Hepatocyte (in vitro differentiated cells): ENCODE measurements at regions not wholly inside any gene's neighbourhood (a gene's known extent, or its start where the extent isn't known, plus 50 kb on each side); places are given as distances from the start of the nearest gene placed in this dataset.

Source experiments
- DNase-seq: peaks from one replicate; pipeline ENCODE4 v3.0.0-alpha.2; 2016; ENCODE audit warnings: low spot score
- H2AFZ ChIP-seq: fragments of 200-600 bp; sonication (generic); 2 replicates; pipeline ENCODE4 v1.6.0; 2016; ENCODE audit warnings: antibody characterized with exemption, mild to moderate bottlenecking
- H3K27ac ChIP-seq: fragments of 200-600 bp; sonication (generic); 2 replicates; pipeline ENCODE4 v1.5.1; 2016; ENCODE audit warnings: mild to moderate bottlenecking
- H3K27me3 ChIP-seq: fragments of 200-600 bp; sonication (generic); 2 replicates; pipeline ENCODE4 v1.6.1; 2016
- H3K36me3 ChIP-seq: fragments of 200-600 bp; sonication (generic); replicated peaks from 2 replicates; pipeline ENCODE4 v1.5.1; 2016; ENCODE audit warnings: low read depth; ENCODE audit not compliant: insufficient read depth
- H3K4me1 ChIP-seq: fragments of 200-600 bp; sonication (generic); 2 replicates; pipeline ENCODE4 v1.5.1; 2016; ENCODE audit warnings: mild to moderate bottlenecking, moderate library complexity; ENCODE audit not compliant: insufficient read depth
- H3K4me2 ChIP-seq: fragments of 200-600 bp; sonication (generic); 2 replicates; pipeline ENCODE4 v1.6.0; 2016
- H3K4me3 ChIP-seq: fragments of 200-600 bp; sonication (generic); 2 replicates; pipeline ENCODE4 v1.5.1; 2016; ENCODE audit warnings: mild to moderate bottlenecking
- H3K79me2 ChIP-seq: fragments of 200-600 bp; sonication (generic); 2 replicates; pipeline ENCODE4 v1.6.0; 2017; ENCODE audit warnings: mild to moderate bottlenecking
- H3K9me2 ChIP-seq: fragments of 200-600 bp; sonication (generic); replicated peaks from 2 replicates; pipeline ENCODE4 v1.6.0; 2017; ENCODE audit warnings: mild to moderate bottlenecking; ENCODE audit not compliant: insufficient read depth
- H3K9me3 ChIP-seq: fragments of 200-600 bp; sonication (generic); 2 replicates; pipeline ENCODE4 v1.5.1; 2016; ENCODE audit warnings: low read depth, mild to moderate bottlenecking
- H4K20me1 ChIP-seq: fragments of 200-600 bp; sonication (generic); 2 replicates; pipeline ENCODE4 v1.6.0; 2016; ENCODE audit warnings: mild to moderate bottlenecking; ENCODE audit not compliant: insufficient read depth, poor library complexity, severe bottlenecking
- CTCF ChIP-seq: fragments of 200-600 bp; sonication (generic); IDR thresholded peaks from 2 replicates; pipeline ENCODE4 v1.5.1; 2016; ENCODE audit warnings: antibody characterized with exemption, mild to moderate bottlenecking; ENCODE audit not compliant: poor library complexity
- EZH2 ChIP-seq: fragments of 200-600 bp; sonication (generic); IDR thresholded peaks from 2 replicates; pipeline ENCODE4 v1.6.1; 2016; ENCODE audit warnings: antibody characterized with exemption, mild to moderate bottlenecking, borderline replicate concordance
- EZH2phosphoT487 ChIP-seq: fragments of 200-600 bp; sonication (generic); IDR thresholded peaks from one replicate; pipeline ENCODE4 v1.6.1; 2018; ENCODE audit warnings: antibody characterized with exemption, mild to moderate bottlenecking, low read depth, moderate library complexity; ENCODE audit not compliant: unreplicated experiment, severe bottlenecking
- whole genome bisulfite sequencing: methylation state at CpG from one replicate; pipeline ENCODE4 v1.1.6; 2016; ENCODE audit warnings: low lambda C conversion rate; ENCODE audit errors: missing lambda C conversion rate; 5-methylcytosine and 5-hydroxymethylcytosine counted together

DNA sequence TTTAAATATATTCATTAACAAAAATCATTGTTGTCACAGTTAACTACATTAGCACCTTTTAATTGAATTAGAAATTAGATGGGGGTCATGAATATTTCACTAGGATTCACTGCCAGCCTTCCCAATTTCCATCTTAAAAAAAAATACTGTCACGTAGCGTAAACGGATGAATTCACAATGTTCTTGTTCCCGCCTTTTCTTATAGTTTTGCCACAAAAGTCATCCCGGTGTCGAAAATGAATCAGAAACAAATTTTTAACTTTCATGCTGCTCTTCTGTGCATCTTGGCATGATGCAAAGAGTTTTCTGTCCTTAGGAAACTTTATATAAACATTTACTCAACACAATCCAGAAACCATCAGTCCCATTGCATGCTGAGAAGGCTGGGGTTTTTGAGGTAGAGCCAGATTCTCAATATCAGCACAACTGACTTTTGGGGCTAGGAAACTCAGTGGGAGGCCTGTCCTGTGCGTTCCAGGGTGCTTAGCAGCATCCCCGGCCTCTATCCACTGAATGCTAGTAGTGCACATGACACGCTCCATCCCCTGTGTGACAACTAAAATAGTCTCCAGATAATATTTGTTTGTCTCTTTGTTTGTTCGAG, 252.9 kb upstream of the XYLT1 start:
- TF ChIP-seq CTCF, result no peak
- TF ChIP-seq EZH2, result no peak
- no peak for TF ChIP-seq EZH2phosphoT487
- Histone ChIP-seq H3K27ac (no peak overlapping the region), H3K79me2 (no peaks in the 10 kb centered on the region), H2AFZ (no peak overlapping the region), H3K4me2 (no peak overlapping the region), H3K36me3 (no peaks in the 10 kb centered on the region), H3K4me1 (no peaks in the 10 kb centered on the region), H3K27me3 (no peaks in the 10 kb centered on the region), H3K4me3 (no peak overlapping the region), H4K20me1 (no peaks in the 10 kb centered on the region), H3K9me3 (no peaks in the 10 kb centered on the region), H3K9me2 (no peaks in the 10 kb centered on the region)
- no peak for DNase-seq
- WGBS, result 80% methylated on average over 10 of the region's 10 CpGs

DNA sequence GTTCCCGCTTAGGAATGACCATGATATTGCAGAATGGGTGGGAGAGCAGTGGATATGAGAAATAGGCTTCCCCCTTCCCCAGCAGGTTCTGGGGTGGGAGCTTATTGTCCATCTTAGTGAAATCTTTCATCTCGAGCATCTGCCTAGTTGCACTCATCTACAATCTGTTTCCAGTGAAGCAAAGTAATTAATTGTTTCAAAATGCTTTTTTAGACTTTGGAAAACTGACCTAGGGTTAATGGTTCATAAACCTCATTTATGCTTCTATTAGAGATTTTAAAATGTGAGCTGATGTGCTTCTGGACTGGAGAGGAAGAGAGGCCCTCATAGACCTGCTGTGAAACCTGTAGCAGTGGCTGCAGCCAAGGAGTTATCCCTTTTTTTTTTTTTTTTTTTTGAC, 247.7 kb upstream of the XYLT1 start:
- Histone ChIP-seq H3K79me2 (no peaks in the 10 kb centered on the region), H3K36me3 (no peaks in the 10 kb centered on the region), H3K9me2 (no peaks in the 10 kb centered on the region), H4K20me1 (no peaks in the 10 kb centered on the region), H2AFZ (no peak overlapping the region), H3K4me3 (no peak overlapping the region), H3K4me1 (no peaks in the 10 kb centered on the region), H3K27me3 (no peaks in the 10 kb centered on the region), H3K27ac (no peak overlapping the region), H3K9me3 (no peaks in the 10 kb centered on the region), H3K4me2 (no peak overlapping the region)
- no peak for DNase-seq
- TF ChIP-seq EZH2, result no peak
- TF ChIP-seq CTCF, result no peak
- TF ChIP-seq EZH2phosphoT487, result no peak
- 87% methylated on average over 2 of the region's 2 CpGs for WGBS

GRCh38 chr16:17705847-17706246, 235.1 kb upstream of the XYLT1 start:
- no peaks in the 10 kb centered on the region for H3K9me3 ChIP-seq
- no peak for TF ChIP-seq CTCF
- TF ChIP-seq EZH2phosphoT487, result no peak
- TF ChIP-seq EZH2, result no peak
- WGBS, result 88% methylated on average over 4 of the region's 4 CpGs

GRCh38 chr16:17696616-17697015, 225.9 kb upstream of the XYLT1 start:
- no peak for DNase-seq
- Histone ChIP-seq H3K4me3 (no peak overlapping the region), H3K9me3 (no peaks in the 10 kb centered on the region), H3K27ac (no peak overlapping the region), H3K27me3 (no peaks in the 10 kb centered on the region), H4K20me1 (no peaks in the 10 kb centered on the region), H3K79me2 (no peaks in the 10 kb centered on the region), H3K4me2 (no peak overlapping the region), H3K36me3 (no peaks in the 10 kb centered on the region), H3K4me1 (no peaks in the 10 kb centered on the region), H3K9me2 (no peaks in the 10 kb centered on the region), H2AFZ (no peak overlapping the region)
- TF ChIP-seq EZH2, result no peak
- TF ChIP-seq CTCF, result no peak
- no peak for TF ChIP-seq EZH2phosphoT487
- WGBS, result 68% methylated on average over 3 of the region's 3 CpGs

More at GRCh38 chr16:17705847-17706246, 235.1 kb upstream of the XYLT1 start:
- Histone ChIP-seq H4K20me1 (no peaks in the 10 kb centered on the region), H3K79me2 (no peaks in the 10 kb centered on the region), H3K36me3 (no peaks in the 10 kb centered on the region), H3K9me2 (no peaks in the 10 kb centered on the region), H3K4me1 (no peaks in the 10 kb centered on the region), H3K27me3 (no peaks in the 10 kb centered on the region), H3K27ac (no peak overlapping the region), H2AFZ (no peak overlapping the region), H3K4me2 (no peak overlapping the region), H3K4me3 (no peak overlapping the region)
- no peak for DNase-seq
